HG03521 (cell line): ENCODE measurements at regions not wholly inside any gene's neighbourhood (a gene's known extent, or its start where the extent isn't known, plus 50 kb on each side); places are given as distances from the start of the nearest gene placed in this dataset.
"Not testable (repeated sequence)": the region's sequence is repeated elsewhere in the genome, so short reads cannot be mapped to it uniquely, and the experiment has no call there.

ENCODE experiments used
- ATAC-seq: cut with Tn5 transposase; IDR thresholded peaks from one replicate; pipeline ENCODE4 v1.9.1; 2021; ENCODE audit warnings: mild to moderate bottlenecking, moderate library complexity; ENCODE audit not compliant: unreplicated experiment

DNA sequence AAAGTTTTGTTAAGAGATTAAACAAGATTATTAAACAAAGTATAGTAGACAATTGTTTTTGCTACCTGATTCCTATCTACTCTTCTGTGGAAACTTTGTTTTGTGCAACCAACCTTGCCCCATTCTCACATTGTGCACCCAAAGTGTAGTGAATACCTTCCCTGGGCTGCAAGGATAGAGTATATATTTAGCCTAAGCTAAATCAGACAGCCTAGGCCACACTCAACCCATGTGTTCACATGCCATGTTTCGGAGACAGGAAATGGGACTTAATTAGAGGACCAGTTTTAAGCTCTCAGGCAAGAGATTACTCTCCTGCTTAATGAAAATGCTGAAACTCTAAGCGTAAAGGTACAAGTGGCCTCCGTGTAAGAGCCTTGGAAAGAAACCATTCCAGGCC lies 734.9 kb upstream of the USP15 start:
- no peak for ATAC-seq

- no peak for ATAC-seq
Observed at GRCh38 chr12:61530456-61530855, 729.7 kb upstream of the USP15 start.

DNA sequence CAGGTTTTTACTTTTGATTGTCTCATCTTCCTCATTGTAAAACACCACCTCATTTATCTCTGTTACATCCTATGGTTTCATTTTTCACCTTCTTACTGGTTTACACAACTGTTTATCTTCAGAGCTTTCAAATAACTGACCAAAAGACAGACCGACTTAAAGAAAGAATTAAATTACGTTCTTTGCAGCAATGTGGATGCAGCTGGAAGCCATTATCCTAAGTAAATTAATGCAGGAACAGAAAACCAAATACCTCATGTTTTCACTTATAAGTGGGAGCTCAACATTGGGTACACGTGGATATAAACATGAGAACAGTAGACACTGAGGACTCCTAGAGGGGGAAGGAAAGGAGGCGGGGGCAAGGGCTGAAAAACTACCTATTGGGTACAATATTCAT lies 729.0 kb upstream of the USP15 start:
- ATAC-seq, result no peak

- no peak for ATAC-seq
Observed at GRCh38 chr12:61536117-61536516, 724.1 kb upstream of the USP15 start.

GRCh38 chr12:61536525-61536924 lies 723.7 kb upstream of the USP15 start:
- ATAC-seq, result no peak

DNA sequence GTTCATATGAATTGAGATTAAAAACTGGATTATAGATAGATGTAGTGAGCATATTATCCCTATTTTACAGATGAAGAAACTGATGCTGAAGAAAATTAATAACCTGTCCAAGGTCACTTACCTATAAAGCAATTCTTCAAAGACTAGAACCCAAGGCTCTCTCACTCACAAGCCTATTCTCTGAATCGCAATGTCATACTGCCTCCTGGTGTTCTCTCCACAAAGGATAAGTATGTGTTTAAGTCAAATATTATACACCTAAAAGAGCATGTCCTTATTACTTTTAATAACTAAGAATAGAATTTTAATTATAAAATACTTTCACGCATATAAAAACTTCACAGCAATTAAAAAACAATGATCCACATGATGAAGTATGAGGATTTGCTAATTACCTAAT lies 721.3 kb upstream of the USP15 start:
- ATAC-seq, result no peak

- no peak for ATAC-seq
Observed at GRCh38 chr12:61542551-61542950, 717.7 kb upstream of the USP15 start.

DNA sequence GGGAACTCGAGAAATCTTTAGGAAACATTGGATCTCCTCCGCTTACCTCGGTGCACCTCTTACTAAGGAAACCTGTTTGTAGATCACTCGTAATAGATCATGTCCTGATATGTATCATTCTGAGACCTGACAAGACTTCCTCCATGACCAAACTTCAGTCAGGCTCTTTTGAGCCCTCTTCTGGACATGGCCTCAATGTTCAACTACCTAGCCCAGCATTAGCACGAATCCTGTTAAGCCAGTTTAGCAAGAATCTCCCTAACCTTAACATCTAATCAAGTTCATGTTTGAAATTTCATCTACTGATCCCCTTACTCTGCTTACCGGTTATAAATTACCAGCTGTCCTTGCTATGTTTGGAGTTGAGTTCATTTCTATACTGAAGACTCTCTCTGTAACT lies 713.9 kb upstream of the USP15 start:
- ATAC-seq, result no peak

- ATAC-seq, result no peak
Observed at GRCh38 chr12:61553091-61553490, 707.1 kb upstream of the USP15 start.

DNA sequence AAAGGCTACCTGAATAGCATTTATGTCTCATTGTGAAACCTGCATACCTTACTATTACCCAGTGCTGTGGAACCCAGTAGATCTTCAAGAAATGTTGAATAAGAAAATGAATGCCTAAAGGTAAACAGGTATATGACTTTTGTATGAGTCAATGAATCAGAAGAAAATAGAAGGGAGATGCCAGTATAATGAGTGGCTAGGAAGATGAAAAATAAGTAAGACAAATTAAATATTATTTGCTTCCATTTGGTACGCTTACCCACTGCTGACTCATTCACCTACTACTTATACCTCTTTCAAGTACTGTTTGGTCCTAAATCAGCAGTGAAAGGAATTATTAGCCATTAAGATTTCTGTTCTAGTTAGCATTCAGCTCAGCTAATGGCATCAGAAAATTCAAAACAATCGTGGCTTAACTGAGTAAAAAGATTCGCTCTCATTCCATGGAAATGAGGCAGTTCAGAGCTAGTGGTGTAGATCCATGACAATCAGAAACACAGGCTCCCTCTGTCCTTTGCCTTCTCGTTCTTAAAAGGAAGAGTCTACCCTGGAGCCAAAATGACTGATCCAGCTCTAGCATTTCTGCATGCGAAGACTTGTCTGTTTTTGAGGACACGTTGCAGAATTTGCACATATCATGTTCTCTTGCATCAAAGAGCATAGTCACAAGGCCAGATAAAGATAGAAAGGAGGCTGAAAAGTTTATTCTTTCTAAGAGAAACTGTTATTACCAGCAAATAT lies 705.8 kb upstream of the USP15 start:
- no peak for ATAC-seq

DNA sequence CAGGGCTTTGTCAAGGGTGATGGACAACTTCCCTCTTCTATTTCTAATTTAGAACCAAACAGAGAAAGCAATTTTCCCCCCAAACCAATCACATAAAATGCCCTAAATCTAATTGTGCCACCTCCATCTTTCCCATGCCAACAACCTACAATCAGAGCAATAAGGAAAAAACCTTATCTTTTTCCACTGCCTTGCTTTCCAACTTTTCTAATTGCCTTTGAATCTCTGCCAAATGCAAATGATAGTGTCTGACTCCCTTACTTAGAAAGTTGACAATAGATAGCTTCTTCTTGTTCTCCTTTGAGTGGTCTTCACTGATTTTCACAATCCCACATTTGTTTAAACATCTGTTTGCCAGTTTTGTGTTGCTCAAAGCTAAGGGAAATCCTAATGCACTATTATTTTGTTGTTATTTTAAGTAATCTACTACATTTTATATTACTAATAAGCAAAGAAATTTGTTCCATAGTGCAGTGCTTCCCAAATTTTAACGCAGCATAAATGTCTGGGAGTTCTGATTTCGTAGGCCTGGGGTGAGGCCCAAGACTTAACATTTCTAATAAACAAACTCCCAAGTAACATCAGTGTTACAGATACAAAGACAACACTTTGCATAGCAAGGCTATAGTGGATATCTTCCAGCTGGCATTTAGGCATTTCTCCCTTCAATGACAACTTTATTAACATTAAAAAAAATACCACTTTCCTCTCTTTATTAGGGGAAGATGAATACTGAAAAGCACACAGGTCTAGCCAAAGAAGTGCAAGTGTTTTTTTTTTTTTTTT lies 696.3 kb upstream of the USP15 start:
- no peak for ATAC-seq

DNA sequence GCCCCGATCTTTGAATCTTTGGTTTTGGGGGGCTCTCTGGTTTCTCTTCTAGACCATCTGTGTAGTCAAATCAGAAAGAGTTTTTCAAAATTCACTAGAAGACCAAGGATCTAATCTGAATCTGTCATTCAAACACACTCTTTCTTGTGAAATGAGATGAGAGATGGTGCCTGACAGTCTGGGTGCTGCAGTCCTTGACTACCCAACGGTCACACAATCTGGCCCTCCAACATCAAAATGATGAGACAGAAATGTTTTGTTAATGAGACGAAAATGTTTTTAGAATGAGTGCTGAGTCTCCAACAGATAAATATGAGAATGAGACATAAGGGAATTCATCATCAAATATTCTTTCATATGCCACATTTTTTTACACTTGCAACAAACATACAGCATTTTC lies 695.7 kb upstream of the USP15 start:
- no peak for ATAC-seq

DNA sequence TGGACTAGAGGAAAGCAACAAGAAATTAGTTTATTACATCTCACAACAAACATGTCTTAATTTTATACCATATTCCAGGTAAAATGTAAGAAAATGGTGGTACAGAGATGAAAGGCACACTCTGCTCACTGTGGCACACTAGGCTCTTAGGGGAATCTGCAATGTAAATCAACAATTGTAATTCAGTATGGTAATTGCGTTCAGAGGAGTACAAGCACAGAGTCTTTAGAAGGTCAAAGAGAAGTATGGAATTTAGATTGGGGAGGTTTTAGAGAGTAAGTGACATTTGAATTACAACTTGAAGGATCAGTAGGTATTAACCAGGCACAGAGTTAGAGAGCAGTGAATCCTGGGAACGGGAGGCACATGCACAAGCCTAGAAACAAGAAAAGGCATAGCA lies 694.0 kb upstream of the USP15 start:
- no peak for ATAC-seq

DNA sequence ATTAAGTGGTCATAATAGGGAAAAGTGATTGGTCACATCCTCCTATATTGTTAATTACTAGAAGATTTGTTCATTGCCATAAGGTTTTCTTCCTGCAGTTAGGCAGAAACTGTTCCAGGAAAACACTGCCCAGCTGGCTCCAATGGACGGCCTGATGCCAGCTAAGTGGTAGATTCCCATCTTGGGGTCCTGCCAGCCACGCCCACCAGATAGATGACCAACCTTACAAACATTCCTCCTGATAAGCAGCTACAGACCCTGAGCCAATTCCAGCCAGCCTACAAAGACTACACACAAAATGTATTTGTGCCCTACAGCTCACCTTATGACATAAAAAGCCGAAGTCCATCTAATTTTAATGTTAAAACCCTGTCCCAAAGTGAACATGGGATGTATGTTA lies 685.9 kb upstream of the USP15 start:
- ATAC-seq, result no peak

- ATAC-seq, result no peak
Observed at GRCh38 chr12:61584943-61585342, 675.3 kb upstream of the USP15 start.

- not testable (repeated sequence) for ATAC-seq
Observed at GRCh38 chr12:61590864-61591263, 669.3 kb upstream of the USP15 start.

- no peak for ATAC-seq
Observed at GRCh38 chr12:61610143-61610542, 650.1 kb upstream of the USP15 start.

GRCh38 chr12:61629702-61630101 lies 630.5 kb upstream of the USP15 start:
- no peak for ATAC-seq

GRCh38 chr12:61646639-61647038 lies 613.6 kb upstream of the USP15 start:
- ATAC-seq, result no peak

- ATAC-seq, result no peak
Observed at GRCh38 chr12:61647566-61647965, 612.6 kb upstream of the USP15 start.

DNA sequence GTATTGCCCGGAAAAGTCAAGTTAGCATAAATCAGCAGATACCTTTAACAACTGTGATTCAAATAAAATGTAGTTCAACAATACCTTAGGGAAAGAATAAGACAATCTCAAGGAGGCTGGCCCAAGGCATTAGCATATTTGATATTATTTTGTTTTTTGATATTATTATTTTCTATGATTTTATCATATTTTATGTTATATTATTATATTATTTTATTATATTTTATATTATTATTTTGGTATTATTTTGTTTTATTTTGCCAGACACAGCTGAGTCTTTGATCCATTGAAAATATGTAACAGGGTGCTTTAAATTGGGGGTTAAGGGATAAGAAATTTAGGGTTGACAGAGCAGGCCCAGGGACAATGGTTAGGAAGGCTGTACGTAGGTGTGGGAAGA lies 607.9 kb upstream of the USP15 start:
- no peak for ATAC-seq

- ATAC-seq, result no peak
Observed at GRCh38 chr12:61654698-61655097, 605.5 kb upstream of the USP15 start.

DNA sequence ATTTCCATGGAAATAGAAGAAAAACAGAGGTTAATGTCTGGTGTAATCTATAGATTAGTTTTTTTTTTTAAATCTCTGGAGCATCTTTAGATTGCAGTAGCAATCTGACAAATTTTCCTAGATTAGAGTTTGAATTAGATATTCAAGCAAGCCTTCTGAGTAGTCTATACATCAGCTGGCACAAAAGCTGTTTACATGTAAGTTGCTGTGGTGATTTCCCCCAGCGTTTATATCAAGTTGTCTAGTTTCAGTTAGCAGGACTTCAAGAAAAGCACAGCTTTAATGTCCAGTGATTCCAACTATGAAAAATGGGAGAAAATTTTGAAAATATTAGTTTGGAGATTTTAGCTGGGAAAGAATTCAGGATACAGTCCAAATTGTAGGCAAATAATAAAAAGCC lies 605.0 kb upstream of the USP15 start:
- no peak for ATAC-seq
